ENCODE measurements at regions not wholly inside any gene's neighbourhood (a gene's known extent, or its start where the extent isn't known, plus 50 kb on each side); places are given as distances from the start of the nearest gene placed in this dataset.

- TF ChIP-seq CTCF (conservative IDR thresholded peaks at IDR 0.05; ENCODE audit: low read depth, low read length) (no peak), EZH2 (IDR thresholded peaks at IDR 0.05; ENCODE audit: borderline replicate concordance, low read depth, low read length, poor library complexity, severe bottlenecking) (no peak)
Measured at GRCh38 chr2:193907561-193907960, 1712.8 kb upstream of the TMEFF2 start.
